ENCODE measurements at regions not wholly inside any gene's neighbourhood (a gene's known extent, or its start where the extent isn't known, plus 50 kb on each side); places are given as distances from the start of the nearest gene placed in this dataset.

DNA sequence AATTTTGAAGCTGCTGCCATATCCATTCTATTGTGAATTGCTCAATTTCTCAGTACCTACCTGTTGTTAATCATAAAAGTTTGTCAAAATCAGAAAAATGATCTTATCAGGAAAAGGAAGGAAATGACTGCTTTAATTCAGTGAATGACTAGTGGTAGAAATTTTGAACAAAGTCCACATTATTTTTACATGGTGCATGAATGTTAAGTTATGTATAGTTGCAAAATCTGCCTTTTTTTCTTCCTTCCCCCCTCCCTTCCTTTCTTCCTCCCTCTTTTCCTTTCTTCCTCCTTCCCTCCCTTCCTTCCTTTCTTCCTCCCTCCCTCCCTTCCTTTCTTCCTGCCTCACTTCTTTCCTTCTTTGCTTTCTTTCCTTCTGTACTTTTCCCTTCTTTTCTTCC, 127.1 kb upstream of the TSHZ2 start:
- Histone ChIP-seq H4K20me1 (ENCODE audit: insufficient read depth, low read length) (no peaks in the 10 kb centered on the region), H3K4me2 (ENCODE audit: low read length) (no peak overlapping the region), H3K9me2 (ENCODE audit: insufficient read depth, low read length) (no peaks in the 10 kb centered on the region), H3K79me2 (ENCODE audit: insufficient read depth, low read depth, low read length) (no peaks in the 10 kb centered on the region), H3K4me3 (ENCODE audit: low read depth, low read length, poor library complexity, severe bottlenecking) (no peak overlapping the region), H3K9me3 (ENCODE audit: low read length) (no peaks in the 10 kb centered on the region), H3K27ac (ENCODE audit: low read depth, low read length, poor library complexity, severe bottlenecking) (no peak overlapping the region), H3K36me3 (ENCODE audit: insufficient read depth, low read length) (no peaks in the 10 kb centered on the region), H3K4me1 (ENCODE audit: insufficient read depth, low read length, poor library complexity, severe bottlenecking) (no peaks in the 10 kb centered on the region), H2AFZ (ENCODE audit: low read length) (no peak overlapping the region)
- no peak for DNase-seq (ENCODE audit: low spot score)
- CTCF ChIA-PET (ENCODE audit: unreplicated experiment), result no interaction called here
- POLR2A ChIA-PET, result no interaction called here
- BruUV-seq (replicated peaks), result no TSS peak
- intact Hi-C loops (cut with micrococcal nuclease; ENCODE audit: unreplicated experiment), result no loop called here
- TF ChIP-seq, protein P1, sequence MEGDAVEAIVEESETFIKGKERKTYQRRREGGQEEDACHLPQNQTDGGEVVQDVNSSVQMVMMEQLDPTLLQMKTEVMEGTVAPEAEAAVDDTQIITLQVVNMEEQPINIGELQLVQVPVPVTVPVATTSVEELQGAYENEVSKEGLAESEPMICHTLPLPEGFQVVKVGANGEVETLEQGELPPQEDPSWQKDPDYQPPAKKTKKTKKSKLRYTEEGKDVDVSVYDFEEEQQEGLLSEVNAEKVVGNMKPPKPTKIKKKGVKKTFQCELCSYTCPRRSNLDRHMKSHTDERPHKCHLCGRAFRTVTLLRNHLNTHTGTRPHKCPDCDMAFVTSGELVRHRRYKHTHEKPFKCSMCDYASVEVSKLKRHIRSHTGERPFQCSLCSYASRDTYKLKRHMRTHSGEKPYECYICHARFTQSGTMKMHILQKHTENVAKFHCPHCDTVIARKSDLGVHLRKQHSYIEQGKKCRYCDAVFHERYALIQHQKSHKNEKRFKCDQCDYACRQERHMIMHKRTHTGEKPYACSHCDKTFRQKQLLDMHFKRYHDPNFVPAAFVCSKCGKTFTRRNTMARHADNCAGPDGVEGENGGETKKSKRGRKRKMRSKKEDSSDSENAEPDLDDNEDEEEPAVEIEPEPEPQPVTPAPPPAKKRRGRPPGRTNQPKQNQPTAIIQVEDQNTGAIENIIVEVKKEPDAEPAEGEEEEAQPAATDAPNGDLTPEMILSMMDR (conservative IDR thresholded peaks at IDR 0.05; ENCODE audit: low read length), result no peak
- TF ChIP-seq EZH2phosphoT487 (IDR thresholded peaks at IDR 0.05; ENCODE audit: borderline replicate concordance, low read depth, low read length), result no peak

DNA sequence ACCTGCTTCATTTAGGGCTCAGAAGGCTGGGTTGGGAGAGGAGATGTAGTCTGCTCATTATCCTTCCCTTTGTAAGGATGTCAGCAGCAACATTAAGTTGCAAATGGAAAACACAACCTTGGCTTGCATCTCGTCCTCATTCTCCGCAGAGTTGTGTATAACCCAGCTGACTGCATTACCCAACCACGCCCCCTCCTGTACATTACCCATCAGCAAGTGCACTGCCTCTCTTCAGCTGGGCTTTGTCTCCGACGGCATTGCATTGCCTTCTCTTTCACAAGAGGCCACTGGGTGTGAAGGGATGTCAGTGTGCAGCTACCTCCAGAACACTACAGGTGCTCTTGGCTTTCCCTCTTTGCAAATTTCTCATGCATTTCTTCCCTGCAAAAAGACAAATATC, 128.7 kb upstream of the TSHZ2 start:
- Histone ChIP-seq H3K79me2 (ENCODE audit: insufficient read depth, low read depth, low read length) (no peaks in the 10 kb centered on the region), H3K27ac (ENCODE audit: low read depth, low read length, poor library complexity, severe bottlenecking) (no peak overlapping the region), H2AFZ (ENCODE audit: low read length) (no peak overlapping the region), H3K9me3 (ENCODE audit: low read length) (no peaks in the 10 kb centered on the region), H3K4me3 (ENCODE audit: low read depth, low read length, poor library complexity, severe bottlenecking) (no peak overlapping the region), H3K4me2 (ENCODE audit: low read length) (no peak overlapping the region), H3K9me2 (ENCODE audit: insufficient read depth, low read length) (no peaks in the 10 kb centered on the region), H4K20me1 (ENCODE audit: insufficient read depth, low read length) (no peaks in the 10 kb centered on the region), H3K36me3 (ENCODE audit: insufficient read depth, low read length) (no peaks in the 10 kb centered on the region), H3K4me1 (ENCODE audit: insufficient read depth, low read length, poor library complexity, severe bottlenecking) (no peaks in the 10 kb centered on the region)
- intact Hi-C loops (cut with micrococcal nuclease; ENCODE audit: unreplicated experiment), result no loop called here
- ChIA-PET CTCF (ENCODE audit: unreplicated experiment) (no interaction called here), POLR2A (no interaction called here)
- TF ChIP-seq EZH2phosphoT487 (IDR thresholded peaks at IDR 0.05; ENCODE audit: borderline replicate concordance, low read depth, low read length), result no peak
- TF ChIP-seq, protein P1 (conservative IDR thresholded peaks at IDR 0.05; ENCODE audit: low read length), result no peak
- no TSS peak for BruUV-seq (replicated peaks)
- DNase-seq (ENCODE audit: low spot score), result no peak

GRCh38 chr20:52841003-52841402, 131.2 kb upstream of the TSHZ2 start:
- ChIA-PET POLR2A (no interaction called here), CTCF (ENCODE audit: unreplicated experiment) (no interaction called here)
- DNase-seq (ENCODE audit: low spot score), result no peak
- Histone ChIP-seq H3K4me2 (ENCODE audit: low read length) (no peak overlapping the region), H3K27ac (ENCODE audit: low read depth, low read length, poor library complexity, severe bottlenecking) (no peak overlapping the region), H3K36me3 (ENCODE audit: insufficient read depth, low read length) (no peaks in the 10 kb centered on the region), H3K9me2 (ENCODE audit: insufficient read depth, low read length) (no peaks in the 10 kb centered on the region), H4K20me1 (ENCODE audit: insufficient read depth, low read length) (no peaks in the 10 kb centered on the region), H3K9me3 (ENCODE audit: low read length) (no peaks in the 10 kb centered on the region), H2AFZ (ENCODE audit: low read length) (no peak overlapping the region), H3K79me2 (ENCODE audit: insufficient read depth, low read depth, low read length) (no peaks in the 10 kb centered on the region), H3K4me1 (ENCODE audit: insufficient read depth, low read length, poor library complexity, severe bottlenecking) (no peaks in the 10 kb centered on the region), H3K4me3 (ENCODE audit: low read depth, low read length, poor library complexity, severe bottlenecking) (no peak overlapping the region)
- TF ChIP-seq, protein P1 (conservative IDR thresholded peaks at IDR 0.05; ENCODE audit: low read length), result no peak
- intact Hi-C loops (cut with micrococcal nuclease; ENCODE audit: unreplicated experiment), result no loop called here
- no TSS peak for BruUV-seq (replicated peaks)
